ENCODE measurements at regions not wholly inside any gene's neighbourhood (a gene's known extent, or its start where the extent isn't known, plus 50 kb on each side); places are given as distances from the start of the nearest gene placed in this dataset.
"Not testable (repeated sequence)": the region's sequence is repeated elsewhere in the genome, so short reads cannot be mapped to it uniquely, and the experiment has no call there.

GRCh38 chr6:56802584-56802983, 152.3 kb upstream of the BEND6 start:
- no peak for DNase-seq

GRCh38 chr6:56799989-56800388, 154.9 kb upstream of the BEND6 start:
- DNase-seq, result no peak

- no peak for DNase-seq
Measured at GRCh38 chr6:56798163-56798562, 155.5 kb upstream of the DST start.

- DNase-seq, result no peak
Measured at GRCh38 chr6:56796196-56796532, 153.5 kb upstream of the DST start.

GRCh38 chr6:56795466-56796195, 152.9 kb upstream of the DST start:
- no peak for DNase-seq

GRCh38 chr6:56794421-56794820, 151.7 kb upstream of the DST start:
- DNase-seq, result no peak

GRCh38 chr6:56793938-56794337, 151.2 kb upstream of the DST start:
- DNase-seq, result no peak

- DNase-seq, result no peak
Measured at GRCh38 chr6:56790414-56790813, 147.7 kb upstream of the DST start.

- no peak for DNase-seq
Measured at GRCh38 chr6:56789879-56790278, 147.2 kb upstream of the DST start.

GRCh38 chr6:56789342-56789741, 146.7 kb upstream of the DST start:
- DNase-seq, result no peak

GRCh38 chr6:56787209-56787608, 144.5 kb upstream of the DST start:
- no peak for DNase-seq

- no peak for DNase-seq
Measured at GRCh38 chr6:56786256-56786655, 143.6 kb upstream of the DST start.

- not testable (repeated sequence) for DNase-seq
Measured at GRCh38 chr6:56785536-56785935, 142.8 kb upstream of the DST start.

- not testable (repeated sequence) for DNase-seq
Measured at GRCh38 chr6:56780109-56780508, 137.4 kb upstream of the DST start.

- not testable (repeated sequence) for DNase-seq
Measured at GRCh38 chr6:56778503-56778902, 135.8 kb upstream of the DST start.

- DNase-seq, result no peak
Measured at GRCh38 chr6:56775498-56776166, 132.9 kb upstream of the DST start.

GRCh38 chr6:56772737-56773184, 130.1 kb upstream of the DST start:
- no peak for DNase-seq

- DNase-seq, result no peak
Measured at GRCh38 chr6:56771929-56772607, 129.4 kb upstream of the DST start.

GRCh38 chr6:56771189-56771588, 128.5 kb upstream of the DST start:
- no peak for DNase-seq

- DNase-seq, result no peak
Measured at GRCh38 chr6:56770011-56770520, 127.4 kb upstream of the DST start.

- no peak for DNase-seq
Measured at GRCh38 chr6:56767892-56768531, 125.3 kb upstream of the DST start.

GRCh38 chr6:56767435-56767834, 124.7 kb upstream of the DST start:
- DNase-seq, result no peak

GRCh38 chr6:56766806-56767178, 124.1 kb upstream of the DST start:
- DNase-seq, result no peak
